ENCODE measurements at regions not wholly inside any gene's neighbourhood (a gene's known extent, or its start where the extent isn't known, plus 50 kb on each side); places are given as distances from the start of the nearest gene placed in this dataset.
A peak's percentile ranks its signal among the peaks of the same experiment; 100 is the strongest.
"Not testable (repeated sequence)": the region's sequence is repeated elsewhere in the genome, so short reads cannot be mapped to it uniquely, and the experiment has no call there.

DNA sequence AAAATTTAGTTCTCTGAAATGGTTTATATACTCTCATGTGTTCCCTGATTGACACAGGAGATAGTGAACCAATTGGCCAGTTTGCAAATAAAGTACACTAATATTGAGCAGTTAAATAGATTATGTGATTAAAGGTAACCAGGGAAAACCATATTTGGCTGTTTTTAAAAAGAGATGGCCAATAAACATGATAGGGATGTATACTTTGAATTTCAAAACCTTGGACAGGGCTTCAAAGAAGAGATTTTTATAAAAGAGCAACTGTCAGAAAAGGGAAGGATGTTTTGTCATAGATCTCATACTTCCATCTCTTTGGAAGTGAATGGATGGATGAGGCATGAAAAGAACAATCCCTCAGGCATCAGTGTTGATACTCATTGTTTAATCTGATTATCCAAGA lies 825.3 kb downstream of the STIM2 start:
- Histone ChIP-seq H3K27me3 (ENCODE audit: control insufficient read depth, insufficient read depth, low read length) (no peaks in the 10 kb centered on the region), H3K27ac (ENCODE audit: low read depth in 2 of 2, low read length in 2 of 2) (no peak overlapping the region), H3K4me1 (ENCODE audit: control insufficient read depth in 2 of 3, insufficient read depth in 2 of 3, low read depth in 1 of 3, low read length in 3 of 3) (no peaks in the 10 kb centered on the region), H3K9ac (ENCODE audit: low read length in 3 of 3) (no peak overlapping the region), H3K9me3 (ENCODE audit: control insufficient read depth in 2 of 3, insufficient read depth in 1 of 3, low read length in 3 of 3) (no peaks in the 10 kb centered on the region), H3K4me3 (ENCODE audit: low read length in 3 of 3) (no peak overlapping the region), H3K36me3 (ENCODE audit: control insufficient read depth in 2 of 3, insufficient read depth in 3 of 3, low read length in 3 of 3) (no peaks in the 10 kb centered on the region)
- no peak for DNase-seq
- FAIRE-seq, result no peak
- TF ChIP-seq, protein P1, sequence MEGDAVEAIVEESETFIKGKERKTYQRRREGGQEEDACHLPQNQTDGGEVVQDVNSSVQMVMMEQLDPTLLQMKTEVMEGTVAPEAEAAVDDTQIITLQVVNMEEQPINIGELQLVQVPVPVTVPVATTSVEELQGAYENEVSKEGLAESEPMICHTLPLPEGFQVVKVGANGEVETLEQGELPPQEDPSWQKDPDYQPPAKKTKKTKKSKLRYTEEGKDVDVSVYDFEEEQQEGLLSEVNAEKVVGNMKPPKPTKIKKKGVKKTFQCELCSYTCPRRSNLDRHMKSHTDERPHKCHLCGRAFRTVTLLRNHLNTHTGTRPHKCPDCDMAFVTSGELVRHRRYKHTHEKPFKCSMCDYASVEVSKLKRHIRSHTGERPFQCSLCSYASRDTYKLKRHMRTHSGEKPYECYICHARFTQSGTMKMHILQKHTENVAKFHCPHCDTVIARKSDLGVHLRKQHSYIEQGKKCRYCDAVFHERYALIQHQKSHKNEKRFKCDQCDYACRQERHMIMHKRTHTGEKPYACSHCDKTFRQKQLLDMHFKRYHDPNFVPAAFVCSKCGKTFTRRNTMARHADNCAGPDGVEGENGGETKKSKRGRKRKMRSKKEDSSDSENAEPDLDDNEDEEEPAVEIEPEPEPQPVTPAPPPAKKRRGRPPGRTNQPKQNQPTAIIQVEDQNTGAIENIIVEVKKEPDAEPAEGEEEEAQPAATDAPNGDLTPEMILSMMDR (IDR thresholded peaks at IDR 0.05; ENCODE audit: borderline replicate concordance, extremely low read depth, insufficient read depth), result no peak
- intact Hi-C loops (cut with DNase I), result no loop called here

DNA sequence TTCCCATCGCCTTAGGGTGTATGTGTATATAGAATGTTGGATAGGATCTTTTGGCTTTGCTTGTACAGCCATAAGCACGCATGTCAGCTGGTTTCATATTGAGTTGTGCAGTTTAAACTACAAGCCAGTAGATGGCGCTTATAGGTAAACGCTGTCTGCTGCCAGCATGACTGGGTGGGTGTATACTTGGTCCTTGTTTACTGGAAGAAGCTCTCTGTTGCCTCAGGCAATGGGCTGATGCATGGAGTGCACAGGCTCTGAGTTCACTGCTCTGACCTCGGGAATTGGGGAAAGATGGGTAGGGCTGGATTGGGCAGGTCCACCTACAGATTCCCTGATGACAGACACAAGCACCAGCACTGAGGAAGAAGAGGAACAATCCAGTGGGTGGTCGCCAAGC lies 831.5 kb downstream of the STIM2 start:
- H3K27me3 ChIP-seq (ENCODE audit: control insufficient read depth, insufficient read depth, low read length), result no peaks in the 10 kb centered on the region
- no peaks in the 10 kb centered on the region for H3K36me3 ChIP-seq (ENCODE audit: control insufficient read depth in 2 of 3, insufficient read depth in 3 of 3, low read length in 3 of 3)
- H3K4me3 ChIP-seq (ENCODE audit: low read length in 3 of 3), result no peak overlapping the region
- DNase-seq, result peak in 3 of 5 donors; percentile 11 to 37 (median 26)
- H3K9ac ChIP-seq (ENCODE audit: low read length in 3 of 3), result no peak overlapping the region
- TF ChIP-seq, protein P1 (IDR thresholded peaks at IDR 0.05; ENCODE audit: borderline replicate concordance, extremely low read depth, insufficient read depth), result peak; percentile 33
- intact Hi-C loops (cut with DNase I), result no loop called here
- H3K4me1 ChIP-seq (ENCODE audit: control insufficient read depth in 2 of 3, insufficient read depth in 2 of 3, low read depth in 1 of 3, low read length in 3 of 3), result no peaks in the 10 kb centered on the region
- H3K9me3 ChIP-seq (ENCODE audit: control insufficient read depth in 2 of 3, insufficient read depth in 1 of 3, low read length in 3 of 3), result no peaks in the 10 kb centered on the region
- no peak for FAIRE-seq
- H3K27ac ChIP-seq (ENCODE audit: low read depth in 2 of 2, low read length in 2 of 2), result no peak overlapping the region

DNA sequence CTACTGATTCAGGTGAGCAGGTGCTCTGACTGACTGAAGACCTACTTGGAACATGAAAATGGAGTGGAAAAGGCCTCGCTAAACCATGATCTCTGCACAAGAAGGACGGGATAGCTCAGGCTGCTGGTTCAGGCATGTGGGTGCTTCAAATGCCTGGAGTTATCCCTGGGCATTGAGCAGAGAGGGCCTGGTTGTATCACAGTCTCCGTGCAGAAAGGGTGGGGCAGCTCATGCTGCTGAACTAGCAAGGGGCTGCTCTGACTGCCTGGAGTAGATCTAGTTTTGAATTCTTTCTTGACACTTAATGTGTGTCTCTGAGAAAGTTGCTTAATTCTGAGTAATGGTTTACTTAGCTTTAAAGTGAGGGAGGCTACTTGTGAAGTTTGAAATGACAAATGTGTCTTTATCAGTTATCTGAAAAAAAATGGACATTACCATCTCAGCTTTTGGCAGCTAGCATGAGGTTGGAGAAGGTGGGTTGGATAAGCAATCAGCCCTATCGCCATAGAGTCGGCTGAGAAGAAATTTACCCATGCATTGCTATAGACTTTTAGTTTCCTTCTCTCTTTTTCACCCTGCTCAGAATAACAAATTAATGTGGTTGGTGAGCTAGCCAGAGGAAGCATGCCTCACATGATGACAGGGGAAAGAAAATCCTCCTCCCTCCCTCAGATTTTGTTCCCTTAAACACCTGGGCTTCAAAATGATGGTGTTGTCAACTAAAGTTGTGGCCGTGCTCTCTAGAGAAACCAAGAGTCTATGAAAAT lies 832.4 kb downstream of the STIM2 start:
- H3K9me3 ChIP-seq (ENCODE audit: control insufficient read depth in 2 of 3, insufficient read depth in 1 of 3, low read length in 3 of 3), result no peaks in the 10 kb centered on the region
- intact Hi-C loops (cut with DNase I), result no loop called here
- no peak overlapping the region for H3K4me3 ChIP-seq (ENCODE audit: low read length in 3 of 3)
- no peak overlapping the region for H3K27ac ChIP-seq (ENCODE audit: low read depth in 2 of 2, low read length in 2 of 2)
- H3K9ac ChIP-seq (ENCODE audit: low read length in 3 of 3), result no peak overlapping the region
- FAIRE-seq (no peak), DNase-seq (no peak)
- no peaks in the 10 kb centered on the region for H3K36me3 ChIP-seq (ENCODE audit: control insufficient read depth in 2 of 3, insufficient read depth in 3 of 3, low read length in 3 of 3)
- no peaks in the 10 kb centered on the region for H3K27me3 ChIP-seq (ENCODE audit: control insufficient read depth, insufficient read depth, low read length)
- H3K4me1 ChIP-seq (ENCODE audit: control insufficient read depth in 2 of 3, insufficient read depth in 2 of 3, low read depth in 1 of 3, low read length in 3 of 3), result no peaks in the 10 kb centered on the region
- TF ChIP-seq, protein P1 (IDR thresholded peaks at IDR 0.05; ENCODE audit: borderline replicate concordance, extremely low read depth, insufficient read depth), result no peak

DNA sequence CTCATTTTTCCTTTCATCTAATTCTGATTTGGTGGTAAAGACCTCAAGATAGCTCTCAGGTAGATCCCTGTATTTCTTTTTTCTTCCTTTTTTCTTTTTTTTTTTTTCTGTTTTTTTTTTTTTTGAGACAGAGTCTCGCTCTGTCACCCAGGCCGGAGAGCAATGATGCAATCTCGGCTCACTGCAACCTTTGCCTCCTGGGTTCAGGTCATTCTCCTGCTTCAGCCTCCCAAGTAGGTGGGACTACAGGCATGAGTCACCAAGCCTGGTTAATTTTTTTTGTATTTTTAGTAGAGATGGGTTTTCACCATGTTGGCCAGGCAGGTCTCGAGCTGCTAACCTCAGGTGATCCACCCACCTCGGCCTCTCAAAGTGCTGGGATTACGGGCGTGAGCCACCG lies 835.6 kb downstream of the STIM2 start:
- H3K4me3 ChIP-seq (ENCODE audit: low read length in 3 of 3); H3K27ac ChIP-seq (ENCODE audit: low read depth in 2 of 2, low read length in 2 of 2); H3K4me1 ChIP-seq (ENCODE audit: control insufficient read depth in 2 of 3, insufficient read depth in 2 of 3, low read depth in 1 of 3, low read length in 3 of 3); H3K9me3 ChIP-seq (ENCODE audit: control insufficient read depth in 2 of 3, insufficient read depth in 1 of 3, low read length in 3 of 3); DNase-seq; H3K9ac ChIP-seq (ENCODE audit: low read length in 3 of 3); intact Hi-C loops (cut with DNase I); H3K36me3 ChIP-seq (ENCODE audit: control insufficient read depth in 2 of 3, insufficient read depth in 3 of 3, low read length in 3 of 3); H3K27me3 ChIP-seq (ENCODE audit: control insufficient read depth, insufficient read depth, low read length): not testable (repeated sequence)
- peak; percentile 42 for FAIRE-seq
